KMS-11 (cell line): ENCODE measurements at regions not wholly inside any gene's neighbourhood (a gene's known extent, or its start where the extent isn't known, plus 50 kb on each side); places are given as distances from the start of the nearest gene placed in this dataset.

Experiments
- H2AFZ ChIP-seq: fragments of 200-600 bp; sonication (generic); 2 replicates; pipeline ENCODE4 v1.6.1; 2016; ENCODE audit warnings: antibody characterized with exemption, mixed run types, low read depth
- H3K27ac ChIP-seq: fragments of 200-600 bp; sonication (generic); 2 replicates; pipeline ENCODE4 v1.6.1; 2016; ENCODE audit warnings: mild to moderate bottlenecking, mixed run types
- H3K27me3 ChIP-seq: fragments of 200-600 bp; sonication (generic); 2 replicates; pipeline ENCODE4 v1.6.1; 2017; ENCODE audit warnings: mild to moderate bottlenecking, low read depth, mixed run types, moderate library complexity; ENCODE audit not compliant: insufficient read depth
- H3K36me3 ChIP-seq: fragments of 200-600 bp; sonication (generic); 2 replicates; pipeline ENCODE4 v1.6.1; 2017; ENCODE audit warnings: mild to moderate bottlenecking, mixed run types; ENCODE audit not compliant: insufficient read depth
- H3K4me1 ChIP-seq: fragments of 200-600 bp; sonication (generic); 2 replicates; pipeline ENCODE4 v1.6.1; 2016; ENCODE audit warnings: mild to moderate bottlenecking, low read depth, mixed run types; ENCODE audit not compliant: poor library complexity, severe bottlenecking
- H3K4me2 ChIP-seq: fragments of 200-600 bp; sonication (generic); 2 replicates; pipeline ENCODE4 v1.7.0; 2016; ENCODE audit warnings: mild to moderate bottlenecking, mixed run types
- H3K4me3 ChIP-seq: fragments of 200-600 bp; sonication (generic); IDR thresholded peaks from 2 replicates; pipeline ENCODE4 v1.6.1; 2017; ENCODE audit warnings: low read depth, low read length, mixed read lengths; ENCODE audit not compliant: insufficient read depth
- H3K79me2 ChIP-seq: fragments of 200-600 bp; sonication (generic); 2 replicates; pipeline ENCODE4 v1.6.1; 2016; ENCODE audit warnings: low read depth, mixed run types; ENCODE audit not compliant: insufficient read depth
- H3K9ac ChIP-seq: fragments of 200-600 bp; sonication (generic); 2 replicates; pipeline ENCODE4 v1.6.1; 2016; ENCODE audit warnings: mild to moderate bottlenecking, mixed run types
- H4K20me1 ChIP-seq: fragments of 200-600 bp; sonication (generic); 2 replicates; pipeline ENCODE4 v1.6.1; 2016; ENCODE audit warnings: mild to moderate bottlenecking, mixed run types; ENCODE audit not compliant: insufficient read depth
- TF ChIP-seq, protein P1 (sequence below): fragments of 200-600 bp; sonication (generic); conservative IDR thresholded peaks from 2 replicates; pipeline ENCODE4 v1.6.1; 2017; ENCODE audit warnings: low read depth, mild to moderate bottlenecking, antibody characterized with exemption, low read length, moderate library complexity, mixed read lengths

- Histone ChIP-seq H3K4me1 (no peaks in the 10 kb centered on the region), H3K27ac (no peak overlapping the region), H4K20me1 (no peaks in the 10 kb centered on the region), H2AFZ (no peak overlapping the region), H3K4me3 (no peak overlapping the region), H3K9ac (no peak overlapping the region), H3K79me2 (no peaks in the 10 kb centered on the region), H3K4me2 (no peak overlapping the region), H3K36me3 (no peaks in the 10 kb centered on the region), H3K27me3 (no peaks in the 10 kb centered on the region)
- TF ChIP-seq, protein P1, sequence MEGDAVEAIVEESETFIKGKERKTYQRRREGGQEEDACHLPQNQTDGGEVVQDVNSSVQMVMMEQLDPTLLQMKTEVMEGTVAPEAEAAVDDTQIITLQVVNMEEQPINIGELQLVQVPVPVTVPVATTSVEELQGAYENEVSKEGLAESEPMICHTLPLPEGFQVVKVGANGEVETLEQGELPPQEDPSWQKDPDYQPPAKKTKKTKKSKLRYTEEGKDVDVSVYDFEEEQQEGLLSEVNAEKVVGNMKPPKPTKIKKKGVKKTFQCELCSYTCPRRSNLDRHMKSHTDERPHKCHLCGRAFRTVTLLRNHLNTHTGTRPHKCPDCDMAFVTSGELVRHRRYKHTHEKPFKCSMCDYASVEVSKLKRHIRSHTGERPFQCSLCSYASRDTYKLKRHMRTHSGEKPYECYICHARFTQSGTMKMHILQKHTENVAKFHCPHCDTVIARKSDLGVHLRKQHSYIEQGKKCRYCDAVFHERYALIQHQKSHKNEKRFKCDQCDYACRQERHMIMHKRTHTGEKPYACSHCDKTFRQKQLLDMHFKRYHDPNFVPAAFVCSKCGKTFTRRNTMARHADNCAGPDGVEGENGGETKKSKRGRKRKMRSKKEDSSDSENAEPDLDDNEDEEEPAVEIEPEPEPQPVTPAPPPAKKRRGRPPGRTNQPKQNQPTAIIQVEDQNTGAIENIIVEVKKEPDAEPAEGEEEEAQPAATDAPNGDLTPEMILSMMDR, result no peak
These were observed 196.9 kb downstream of the BCL11B start for GRCh38 chr14:99075061-99075460.

- no peaks in the 10 kb centered on the region for H3K79me2 ChIP-seq
- no peaks in the 10 kb centered on the region for H3K36me3 ChIP-seq
- H3K27me3 ChIP-seq, result no peaks in the 10 kb centered on the region
- no peak overlapping the region for H3K27ac ChIP-seq
- H2AFZ ChIP-seq, result no peak overlapping the region
- H3K4me3 ChIP-seq, result no peak overlapping the region
- H3K4me2 ChIP-seq, result no peak overlapping the region
- TF ChIP-seq, protein P1, result no peak
- H4K20me1 ChIP-seq, result no peaks in the 10 kb centered on the region
- H3K4me1 ChIP-seq, result no peaks in the 10 kb centered on the region
- no peak overlapping the region for H3K9ac ChIP-seq
These were observed 196.1 kb downstream of the BCL11B start for GRCh38 chr14:99075771-99076375.

- no peak overlapping the region for H2AFZ ChIP-seq
- H3K4me1 ChIP-seq, result no peaks in the 10 kb centered on the region
- H3K27me3 ChIP-seq, result no peaks in the 10 kb centered on the region
- H4K20me1 ChIP-seq, result no peaks in the 10 kb centered on the region
- no peaks in the 10 kb centered on the region for H3K36me3 ChIP-seq
- H3K27ac ChIP-seq, result no peak overlapping the region
- H3K9ac ChIP-seq, result no peak overlapping the region
- TF ChIP-seq, protein P1, result no peak
- no peak overlapping the region for H3K4me3 ChIP-seq
- no peaks in the 10 kb centered on the region for H3K79me2 ChIP-seq
- H3K4me2 ChIP-seq, result no peak overlapping the region
These were observed 194.7 kb downstream of the BCL11B start for GRCh38 chr14:99077076-99077843.

- TF ChIP-seq, protein P1, result no peak
- Histone ChIP-seq H3K4me2 (no peak overlapping the region), H3K36me3 (no peaks in the 10 kb centered on the region)
These were observed 194.2 kb downstream of the BCL11B start for GRCh38 chr14:99077844-99078236.

More at GRCh38 chr14:99077844-99078236, 194.2 kb downstream of the BCL11B start:
- Histone ChIP-seq H4K20me1 (no peaks in the 10 kb centered on the region), H3K4me1 (no peaks in the 10 kb centered on the region), H3K9ac (no peak overlapping the region), H3K27me3 (no peaks in the 10 kb centered on the region), H3K27ac (no peak overlapping the region), H3K79me2 (no peaks in the 10 kb centered on the region), H3K4me3 (no peak overlapping the region), H2AFZ (no peak overlapping the region)
